ENCODE measurements at regions not wholly inside any gene's neighbourhood (a gene's known extent, or its start where the extent isn't known, plus 50 kb on each side); places are given as distances from the start of the nearest gene placed in this dataset.

- TF ChIP-seq CTCF (IDR thresholded peaks at IDR 0.05; ENCODE audit: low read depth, low read length, missing input control), result no peak
- no peak for TF ChIP-seq HNF4A (conservative IDR thresholded peaks at IDR 0.05)
- TF ChIP-seq NR2F2 (IDR thresholded peaks at IDR 0.05), result no peak
- TF ChIP-seq RAD21 (IDR thresholded peaks at IDR 0.05), result no peak
These were observed 185.3 kb downstream of the PYDC2 start for GRCh38 chr3:191646242-191646641.

Data from liver (tissue), 3 donors.